OCI-LY1 (cell line): ENCODE measurements at regions not wholly inside any gene's neighbourhood (a gene's known extent, or its start where the extent isn't known, plus 50 kb on each side); places are given as distances from the start of the nearest gene placed in this dataset.

ENCODE experiments used
- H2AFZ ChIP-seq: fragments of 200-600 bp; sonication (generic), shearing (Covaris generic); 2 replicates; pipeline ENCODE4 v1.6.0; 2014; ENCODE audit warnings: antibody characterized with exemption, mild to moderate bottlenecking, low read length
- H3F3A ChIP-seq: fragments of 200-600 bp; sonication (generic), shearing (Covaris generic); 2 replicates; pipeline ENCODE4 v1.6.0; 2014; ENCODE audit warnings: mild to moderate bottlenecking, antibody characterized with exemption, low read length, moderate library complexity; ENCODE audit not compliant: insufficient read depth
- H3K27ac ChIP-seq: fragments of 200-600 bp; sonication (generic); 2 replicates; pipeline ENCODE4 v1.5.1; 2014; ENCODE audit warnings: low read length, mixed run types, mild to moderate bottlenecking, low read depth; ENCODE audit not compliant: poor library complexity, severe bottlenecking
- H3K27me3 ChIP-seq: fragments of 200-600 bp; sonication (generic); 2 replicates; pipeline ENCODE4 v1.6.0; 2014; ENCODE audit warnings: antibody characterized with exemption, mild to moderate bottlenecking, low read length, moderate library complexity; ENCODE audit not compliant: insufficient read depth
- H3K36me3 ChIP-seq: fragments of 200-600 bp; sonication (generic); 2 replicates; pipeline ENCODE4 v1.6.1; 2014; ENCODE audit warnings: mild to moderate bottlenecking, antibody characterized with exemption, low read length, moderate library complexity, mixed read lengths; ENCODE audit not compliant: insufficient read depth
- H3K4me1 ChIP-seq: fragments of 200-600 bp; sonication (generic); 2 replicates; pipeline ENCODE4 v1.5.1; 2014; ENCODE audit warnings: mild to moderate bottlenecking, low read length, moderate library complexity; ENCODE audit not compliant: insufficient read depth, severe bottlenecking
- H3K4me2 ChIP-seq: fragments of 200-600 bp; sonication (generic), shearing (Covaris generic); 2 replicates; pipeline ENCODE4 v1.6.1; 2014; ENCODE audit warnings: low read length
- H3K4me3 ChIP-seq: fragments of 200-600 bp; sonication (generic); 2 replicates; pipeline ENCODE4 v1.5.1; 2014; ENCODE audit warnings: low read length, low read depth, mild to moderate bottlenecking, mixed read lengths; ENCODE audit not compliant: poor library complexity, severe bottlenecking
- H3K79me2 ChIP-seq: fragments of 200-600 bp; shearing (Covaris generic); 2 replicates; pipeline ENCODE4 v1.6.1; 2016; ENCODE audit warnings: mixed run types, low read length, mixed read lengths; ENCODE audit not compliant: insufficient read depth
- H3K9ac ChIP-seq: fragments of 200-600 bp; sonication (generic), shearing (Covaris generic); 2 replicates; pipeline ENCODE4 v1.6.1; 2014; ENCODE audit warnings: mild to moderate bottlenecking, low read length, mixed read lengths
- H3K9me2 ChIP-seq: fragments of 200-600 bp; sonication (generic), shearing (Covaris generic); 2 replicates; pipeline ENCODE4 v1.6.1; 2014; ENCODE audit warnings: low read depth, mild to moderate bottlenecking, low read length, mixed read lengths
- H3K9me3 ChIP-seq: fragments of 200-600 bp; shearing (Covaris generic); 2 replicates; pipeline ENCODE4 v1.6.1; 2014; ENCODE audit warnings: low read length, mixed read lengths
- H4K20me1 ChIP-seq: fragments of 200-600 bp; sonication (generic), shearing (Covaris generic); 2 replicates; pipeline ENCODE4 v1.6.0; 2016; ENCODE audit warnings: mild to moderate bottlenecking, low read length; ENCODE audit not compliant: insufficient read depth
- EZH2 ChIP-seq: fragments of 200-600 bp; sonication (generic), shearing (Covaris generic); IDR thresholded peaks from 2 replicates; pipeline ENCODE4 v1.8.0; 2017; ENCODE audit warnings: borderline replicate concordance, mixed run types, mild to moderate bottlenecking, antibody characterized with exemption, low read length, moderate library complexity, mixed read lengths
- TF ChIP-seq, protein P1 (sequence below): fragments of 200-600 bp; sonication (generic), shearing (Covaris generic); IDR thresholded peaks from 2 replicates; pipeline ENCODE4 v1.5.1; 2017; ENCODE audit warnings: mild to moderate bottlenecking, antibody characterized with exemption, low read length, moderate library complexity, mixed read lengths

GRCh38 chr10:2076528-2076927 is 339.2 kb upstream of the ADARB2 start:
- Histone ChIP-seq H3K9ac (no peak overlapping the region), H3F3A (no peaks in the 10 kb centered on the region), H2AFZ (no peak overlapping the region), H3K27me3 (no peaks in the 10 kb centered on the region), H3K4me2 (no peak overlapping the region), H3K79me2 (no peaks in the 10 kb centered on the region), H3K9me3 (no peaks in the 10 kb centered on the region), H3K36me3 (no peaks in the 10 kb centered on the region), H3K27ac (no peak overlapping the region), H3K4me3 (no peak overlapping the region), H3K9me2 (no peaks in the 10 kb centered on the region), H4K20me1 (no peaks in the 10 kb centered on the region), H3K4me1 (no peaks in the 10 kb centered on the region)
- no peak for TF ChIP-seq EZH2
- TF ChIP-seq, protein P1, sequence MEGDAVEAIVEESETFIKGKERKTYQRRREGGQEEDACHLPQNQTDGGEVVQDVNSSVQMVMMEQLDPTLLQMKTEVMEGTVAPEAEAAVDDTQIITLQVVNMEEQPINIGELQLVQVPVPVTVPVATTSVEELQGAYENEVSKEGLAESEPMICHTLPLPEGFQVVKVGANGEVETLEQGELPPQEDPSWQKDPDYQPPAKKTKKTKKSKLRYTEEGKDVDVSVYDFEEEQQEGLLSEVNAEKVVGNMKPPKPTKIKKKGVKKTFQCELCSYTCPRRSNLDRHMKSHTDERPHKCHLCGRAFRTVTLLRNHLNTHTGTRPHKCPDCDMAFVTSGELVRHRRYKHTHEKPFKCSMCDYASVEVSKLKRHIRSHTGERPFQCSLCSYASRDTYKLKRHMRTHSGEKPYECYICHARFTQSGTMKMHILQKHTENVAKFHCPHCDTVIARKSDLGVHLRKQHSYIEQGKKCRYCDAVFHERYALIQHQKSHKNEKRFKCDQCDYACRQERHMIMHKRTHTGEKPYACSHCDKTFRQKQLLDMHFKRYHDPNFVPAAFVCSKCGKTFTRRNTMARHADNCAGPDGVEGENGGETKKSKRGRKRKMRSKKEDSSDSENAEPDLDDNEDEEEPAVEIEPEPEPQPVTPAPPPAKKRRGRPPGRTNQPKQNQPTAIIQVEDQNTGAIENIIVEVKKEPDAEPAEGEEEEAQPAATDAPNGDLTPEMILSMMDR: no peak

DNA sequence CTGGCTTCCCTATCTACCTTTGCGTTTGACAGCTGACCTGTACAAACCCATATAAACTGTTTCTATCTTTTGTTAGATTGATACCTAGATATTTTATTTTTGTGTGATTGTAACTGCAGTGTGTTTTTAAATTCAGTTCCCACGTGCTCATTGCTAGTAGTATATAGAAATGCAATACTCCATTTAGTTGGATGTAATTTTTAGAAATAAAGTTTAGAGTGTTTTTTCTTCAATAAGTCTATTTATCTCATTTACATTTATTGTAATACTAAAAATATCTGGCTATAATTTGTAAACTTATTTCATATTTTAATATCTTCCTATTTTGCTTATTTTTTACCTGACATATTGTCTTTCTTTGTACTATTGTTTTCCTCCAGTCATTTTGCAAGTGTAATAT is 329.7 kb upstream of the ADARB2 start:
- Histone ChIP-seq H3K9me3 (no peaks in the 10 kb centered on the region), H3K27me3 (no peaks in the 10 kb centered on the region), H4K20me1 (no peaks in the 10 kb centered on the region), H3K4me1 (no peaks in the 10 kb centered on the region), H3K4me2 (no peak overlapping the region), H3K36me3 (no peaks in the 10 kb centered on the region), H2AFZ (no peak overlapping the region), H3K79me2 (no peaks in the 10 kb centered on the region), H3K9ac (no peak overlapping the region), H3K4me3 (no peak overlapping the region), H3K9me2 (no peaks in the 10 kb centered on the region), H3K27ac (no peak overlapping the region), H3F3A (no peaks in the 10 kb centered on the region)
- no peak for TF ChIP-seq EZH2
- TF ChIP-seq, protein P1: no peak

GRCh38 chr10:2054728-2055127 is 317.4 kb upstream of the ADARB2 start:
- Histone ChIP-seq H3F3A (no peaks in the 10 kb centered on the region), H4K20me1 (no peaks in the 10 kb centered on the region), H3K4me2 (no peak overlapping the region), H3K9ac (no peak overlapping the region), H3K79me2 (no peaks in the 10 kb centered on the region), H3K9me2 (no peaks in the 10 kb centered on the region), H3K4me1 (no peaks in the 10 kb centered on the region), H3K4me3 (no peak overlapping the region), H3K27me3 (no peaks in the 10 kb centered on the region), H3K27ac (no peak overlapping the region), H3K36me3 (no peaks in the 10 kb centered on the region), H3K9me3 (no peaks in the 10 kb centered on the region), H2AFZ (no peak overlapping the region)
- TF ChIP-seq, protein P1: no peak
- TF ChIP-seq EZH2: no peak
